ENCODE measurements at regions not wholly inside any gene's neighbourhood (a gene's known extent, or its start where the extent isn't known, plus 50 kb on each side); places are given as distances from the start of the nearest gene placed in this dataset.

DNA sequence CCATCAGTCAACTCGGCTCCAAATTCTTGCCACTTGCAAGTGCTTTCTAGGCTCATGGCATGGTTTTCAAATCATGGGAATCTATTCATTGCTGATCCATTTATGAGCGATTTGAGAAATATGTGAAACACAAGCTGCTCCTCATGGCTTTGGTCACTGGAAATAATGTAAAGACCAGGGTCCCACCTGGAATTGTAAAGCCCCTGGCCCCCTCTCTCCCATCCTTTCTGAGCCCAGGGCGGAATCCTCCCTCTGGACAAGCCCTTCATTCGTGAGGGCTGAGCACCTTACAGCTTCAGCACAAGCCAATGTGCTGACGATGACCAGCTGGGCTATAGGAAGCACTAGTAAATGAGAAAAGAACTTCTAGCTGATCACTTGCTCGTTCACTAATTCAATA, 96.0 kb downstream of the RNASET2 start:
- Histone ChIP-seq H3K4me3 (ENCODE audit: insufficient read depth, low read depth, low read length) (no peak overlapping the region), H3K36me3 (ENCODE audit: control insufficient read depth, insufficient read depth, low read length) (no peaks in the 10 kb centered on the region), H3K9me3 (ENCODE audit: control insufficient read depth, low read length) (no peaks in the 10 kb centered on the region), H3K4me1 (ENCODE audit: control insufficient read depth, insufficient read depth, low read length) (no peaks in the 10 kb centered on the region), H3K27ac (ENCODE audit: insufficient read depth, low read depth, low read length, poor library complexity, severe bottlenecking) (no peak overlapping the region), H3K27me3 (ENCODE audit: control insufficient read depth, insufficient read depth, low read length, poor library complexity, severe bottlenecking) (peaks cover 11% of the 10 kb centered on the region)
- 63 to 64% methylated on average over 6 of the region's 6 CpGs for WGBS, 2 experiments

DNA sequence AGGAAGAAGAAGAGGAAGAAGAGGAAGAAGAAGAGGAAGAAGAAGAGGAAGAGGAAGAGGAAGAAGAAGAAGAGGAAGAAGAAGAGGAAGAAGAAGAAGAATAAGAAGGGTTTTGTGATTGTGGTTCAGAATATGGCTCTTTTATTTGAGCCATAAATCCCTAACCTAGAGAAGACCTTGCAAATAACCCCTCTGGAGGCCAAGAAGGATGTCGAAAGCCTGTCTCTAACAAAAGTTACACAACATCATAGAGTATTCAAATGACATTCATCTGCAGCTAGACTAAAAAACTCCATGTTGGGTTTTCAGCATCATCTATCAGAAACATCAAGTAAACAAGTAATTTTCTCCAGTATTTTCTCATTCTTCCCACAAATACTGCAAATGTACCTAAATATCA, 100.9 kb downstream of the RNASET2 start:
- Histone ChIP-seq H3K4me1 (ENCODE audit: control insufficient read depth, insufficient read depth, low read length) (peaks cover 6% of the 10 kb centered on the region), H3K4me3 (ENCODE audit: insufficient read depth, low read depth, low read length) (no peak overlapping the region), H3K27ac (ENCODE audit: insufficient read depth, low read depth, low read length, poor library complexity, severe bottlenecking) (no peak overlapping the region), H3K36me3 (ENCODE audit: control insufficient read depth, insufficient read depth, low read length) (no peaks in the 10 kb centered on the region), H3K27me3 (ENCODE audit: control insufficient read depth, insufficient read depth, low read length, poor library complexity, severe bottlenecking) (no peaks in the 10 kb centered on the region), H3K9me3 (ENCODE audit: control insufficient read depth, low read length) (no peaks in the 10 kb centered on the region)
- WGBS, 2 experiments: 94 to 95% methylated on average over 1 of the region's 1 CpG

DNA sequence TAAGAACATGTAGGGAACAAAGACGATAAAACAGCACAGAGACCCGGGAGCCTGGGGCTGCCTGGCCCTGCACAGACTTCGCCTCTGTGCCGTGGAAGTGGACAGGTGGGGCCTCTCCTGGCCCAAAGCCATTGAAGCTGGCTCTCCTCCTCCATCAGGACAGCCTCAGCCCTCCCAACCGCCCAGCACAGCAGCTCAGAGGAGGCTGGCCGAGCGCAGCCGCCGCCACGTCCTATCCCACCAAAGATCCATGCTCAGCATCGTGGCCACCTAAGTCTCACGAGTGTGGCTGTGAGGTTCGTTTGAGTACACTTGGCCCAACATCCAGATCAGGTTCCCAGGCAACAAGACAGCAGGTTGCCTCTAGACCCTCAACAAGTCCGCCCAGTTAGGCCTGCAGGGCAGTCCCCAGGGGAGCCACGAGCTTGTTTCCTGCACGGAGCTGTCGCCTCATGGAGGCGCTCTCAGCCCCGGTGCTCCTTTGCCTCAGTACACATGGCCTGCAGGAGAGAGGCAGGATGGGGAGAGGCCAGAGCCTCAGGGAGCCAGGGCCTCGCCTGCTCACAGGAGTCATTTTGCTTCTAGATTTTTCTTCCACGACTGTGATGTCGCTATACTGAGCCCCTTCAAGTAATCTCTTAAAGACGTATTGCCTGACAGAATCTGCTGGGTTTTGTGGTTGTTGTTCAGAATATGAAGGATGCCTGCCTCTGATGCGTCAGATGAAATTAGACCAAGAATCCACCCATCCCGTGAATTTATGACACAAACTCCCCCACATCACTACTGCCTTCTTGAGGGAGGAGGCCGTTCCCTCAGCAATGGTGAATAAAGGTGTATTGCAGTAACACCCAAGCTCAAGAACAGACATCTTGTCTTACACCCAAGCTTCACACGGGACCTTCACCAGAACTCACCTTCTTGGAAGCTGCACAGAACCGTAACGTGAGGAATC, 102.7 kb downstream of the RNASET2 start:
- H3K9me3 ChIP-seq (ENCODE audit: control insufficient read depth, low read length): no peaks in the 10 kb centered on the region
- no peak overlapping the region for H3K27ac ChIP-seq (ENCODE audit: insufficient read depth, low read depth, low read length, poor library complexity, severe bottlenecking)
- peaks cover 6% of the 10 kb centered on the region for H3K4me1 ChIP-seq (ENCODE audit: control insufficient read depth, insufficient read depth, low read length)
- WGBS, 2 experiments: 93 to 94% methylated on average over 27 to 28 of the region's 29 CpGs
- H3K27me3 ChIP-seq (ENCODE audit: control insufficient read depth, insufficient read depth, low read length, poor library complexity, severe bottlenecking): no peaks in the 10 kb centered on the region
- no peak overlapping the region for H3K4me3 ChIP-seq (ENCODE audit: insufficient read depth, low read depth, low read length)
- H3K36me3 ChIP-seq (ENCODE audit: control insufficient read depth, insufficient read depth, low read length): no peaks in the 10 kb centered on the region

DNA sequence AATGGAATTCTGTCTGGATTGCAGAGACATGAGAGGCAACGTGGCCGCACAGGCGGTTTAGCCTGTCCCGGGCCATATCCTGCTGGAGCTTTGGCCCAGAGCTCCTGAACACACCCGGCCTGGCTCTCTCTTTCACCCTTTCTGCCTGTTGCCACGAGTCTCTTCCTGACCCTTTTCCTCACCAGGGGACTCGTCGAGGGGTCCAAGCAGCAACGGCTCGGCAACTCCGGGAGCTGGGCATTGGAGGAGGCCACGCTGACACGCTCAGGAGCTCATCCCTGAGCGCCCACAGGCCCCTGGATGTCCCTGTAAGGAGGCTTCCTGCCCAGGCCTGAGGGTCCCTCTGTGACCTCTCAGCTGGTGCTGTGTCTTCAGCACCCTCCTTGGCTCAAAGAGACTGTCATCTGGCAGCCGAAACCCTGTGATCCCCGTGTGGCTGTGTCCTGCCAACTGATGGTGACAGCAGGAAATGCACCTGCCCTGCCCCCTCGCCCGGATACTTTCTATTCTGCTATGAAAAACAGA, 103.8 kb downstream of the RNASET2 start:
- H3K4me3 ChIP-seq (ENCODE audit: insufficient read depth, low read depth, low read length): no peak overlapping the region
- H3K36me3 ChIP-seq (ENCODE audit: control insufficient read depth, insufficient read depth, low read length): no peaks in the 10 kb centered on the region
- WGBS, 2 experiments: 89 to 92% methylated on average over 18 of the region's 18 CpGs
- H3K27me3 ChIP-seq (ENCODE audit: control insufficient read depth, insufficient read depth, low read length, poor library complexity, severe bottlenecking): no peaks in the 10 kb centered on the region
- H3K4me1 ChIP-seq (ENCODE audit: control insufficient read depth, insufficient read depth, low read length): peaks cover 6% of the 10 kb centered on the region
- H3K9me3 ChIP-seq (ENCODE audit: control insufficient read depth, low read length): no peaks in the 10 kb centered on the region
- no peak overlapping the region for H3K27ac ChIP-seq (ENCODE audit: insufficient read depth, low read depth, low read length, poor library complexity, severe bottlenecking)

DNA sequence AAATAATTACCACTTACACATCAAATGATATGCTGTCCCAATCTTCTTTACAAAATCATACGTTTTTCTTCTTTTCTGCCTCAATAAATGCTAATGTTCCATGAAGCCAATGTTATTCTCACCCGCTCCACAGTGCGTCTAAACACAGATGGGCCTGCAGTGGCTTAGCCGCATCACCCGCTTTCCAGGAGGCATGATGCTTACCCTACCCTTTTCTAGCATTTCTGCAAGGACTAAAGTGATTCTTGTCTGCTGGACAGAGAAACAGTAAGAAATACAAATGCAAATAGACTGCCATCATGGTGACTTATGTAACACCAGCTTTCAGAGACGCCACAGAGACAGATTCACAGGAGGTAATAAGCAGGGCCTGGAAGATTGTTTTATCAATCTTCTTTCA, 104.4 kb downstream of the RNASET2 start:
- Histone ChIP-seq H3K27ac (ENCODE audit: insufficient read depth, low read depth, low read length, poor library complexity, severe bottlenecking) (no peak overlapping the region), H3K4me3 (ENCODE audit: insufficient read depth, low read depth, low read length) (no peak overlapping the region), H3K27me3 (ENCODE audit: control insufficient read depth, insufficient read depth, low read length, poor library complexity, severe bottlenecking) (no peaks in the 10 kb centered on the region), H3K4me1 (ENCODE audit: control insufficient read depth, insufficient read depth, low read length) (peaks cover 6% of the 10 kb centered on the region), H3K9me3 (ENCODE audit: control insufficient read depth, low read length) (no peaks in the 10 kb centered on the region), H3K36me3 (ENCODE audit: control insufficient read depth, insufficient read depth, low read length) (no peaks in the 10 kb centered on the region)
- 89 to 96% methylated on average over 6 of the region's 6 CpGs for WGBS, 2 experiments

DNA sequence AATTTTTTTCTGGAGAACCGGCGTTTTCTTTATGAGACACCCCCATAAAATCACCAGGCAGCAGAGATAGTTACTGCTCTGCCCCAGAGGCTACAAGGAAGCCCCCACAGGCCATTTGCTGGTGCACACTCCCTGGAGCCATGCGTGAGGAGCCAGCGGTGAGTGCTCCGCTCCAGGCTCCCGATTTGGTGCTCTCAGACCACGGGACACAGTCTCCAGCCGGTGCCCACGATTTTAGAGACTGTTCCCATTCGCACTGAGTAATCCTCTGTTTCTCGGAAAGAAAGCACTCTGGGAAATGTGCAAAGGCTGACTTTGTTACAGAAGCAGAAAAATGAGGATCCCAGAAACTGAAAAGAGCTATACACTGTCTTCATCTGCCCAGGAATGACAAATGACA, 104.9 kb downstream of the RNASET2 start:
- H3K4me3 ChIP-seq (ENCODE audit: insufficient read depth, low read depth, low read length): no peak overlapping the region
- no peak overlapping the region for H3K27ac ChIP-seq (ENCODE audit: insufficient read depth, low read depth, low read length, poor library complexity, severe bottlenecking)
- WGBS, 2 experiments: 96% methylated on average over 11 of the region's 11 CpGs
- no peaks in the 10 kb centered on the region for H3K9me3 ChIP-seq (ENCODE audit: control insufficient read depth, low read length)
- no peaks in the 10 kb centered on the region for H3K27me3 ChIP-seq (ENCODE audit: control insufficient read depth, insufficient read depth, low read length, poor library complexity, severe bottlenecking)
- no peaks in the 10 kb centered on the region for H3K36me3 ChIP-seq (ENCODE audit: control insufficient read depth, insufficient read depth, low read length)
- H3K4me1 ChIP-seq (ENCODE audit: control insufficient read depth, insufficient read depth, low read length): peaks cover 6% of the 10 kb centered on the region

DNA sequence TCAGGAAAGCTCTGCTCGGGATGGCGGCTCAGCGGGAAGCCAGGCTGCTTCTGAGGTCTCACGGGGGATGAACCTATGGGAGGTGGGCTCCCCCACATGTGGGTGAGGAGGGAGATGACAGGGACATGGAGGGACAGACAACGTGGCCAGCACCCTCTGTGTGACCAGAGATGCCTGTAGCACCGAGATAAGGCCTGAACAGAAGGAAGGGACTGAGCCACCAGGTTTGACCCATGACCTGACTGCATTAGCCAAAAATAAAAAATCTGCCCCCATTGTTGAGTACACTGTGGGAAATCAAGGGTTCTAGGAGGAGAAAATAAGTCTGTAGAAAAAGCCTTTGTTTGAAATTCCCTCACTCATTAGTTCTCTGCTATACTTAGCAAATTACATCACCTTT, 105.7 kb downstream of the RNASET2 start:
- H3K4me1 ChIP-seq (ENCODE audit: control insufficient read depth, insufficient read depth, low read length): peaks cover 6% of the 10 kb centered on the region
- no peaks in the 10 kb centered on the region for H3K27me3 ChIP-seq (ENCODE audit: control insufficient read depth, insufficient read depth, low read length, poor library complexity, severe bottlenecking)
- no peaks in the 10 kb centered on the region for H3K36me3 ChIP-seq (ENCODE audit: control insufficient read depth, insufficient read depth, low read length)
- no peak overlapping the region for H3K4me3 ChIP-seq (ENCODE audit: insufficient read depth, low read depth, low read length)
- WGBS, 2 experiments: 62 to 67% methylated on average over 6 of the region's 6 CpGs
- H3K9me3 ChIP-seq (ENCODE audit: control insufficient read depth, low read length): no peaks in the 10 kb centered on the region
- no peak overlapping the region for H3K27ac ChIP-seq (ENCODE audit: insufficient read depth, low read depth, low read length, poor library complexity, severe bottlenecking)

DNA sequence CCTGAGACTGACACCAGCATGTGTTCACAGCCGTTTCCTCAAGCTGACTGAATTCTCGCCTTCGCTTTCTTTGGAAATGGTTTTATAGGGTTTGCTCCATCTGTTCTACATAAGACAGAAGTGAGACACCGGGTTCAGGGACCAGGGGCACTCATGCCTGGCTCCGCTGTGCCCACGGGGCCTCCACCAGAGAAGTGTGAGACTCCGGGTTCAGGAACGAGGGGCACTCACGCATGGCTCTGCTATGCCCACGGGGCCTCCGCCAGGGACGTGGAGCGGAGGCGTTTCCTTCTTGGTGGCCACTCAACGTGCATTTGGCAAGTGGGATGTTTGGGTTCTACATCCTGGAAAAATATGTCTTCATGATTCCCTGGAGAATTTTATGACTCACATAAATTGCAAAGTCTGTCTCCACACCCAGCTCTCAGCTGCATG, 106.6 kb downstream of the RNASET2 start:
- Histone ChIP-seq H3K9me3 (ENCODE audit: control insufficient read depth, low read length) (no peaks in the 10 kb centered on the region), H3K27me3 (ENCODE audit: control insufficient read depth, insufficient read depth, low read length, poor library complexity, severe bottlenecking) (no peaks in the 10 kb centered on the region), H3K4me1 (ENCODE audit: control insufficient read depth, insufficient read depth, low read length) (peaks cover 6% of the 10 kb centered on the region), H3K36me3 (ENCODE audit: control insufficient read depth, insufficient read depth, low read length) (no peaks in the 10 kb centered on the region), H3K4me3 (ENCODE audit: insufficient read depth, low read depth, low read length) (no peak overlapping the region), H3K27ac (ENCODE audit: insufficient read depth, low read depth, low read length, poor library complexity, severe bottlenecking) (no peak overlapping the region)
- WGBS, 2 experiments: 96 to 97% methylated on average over 15 of the region's 15 CpGs

DNA sequence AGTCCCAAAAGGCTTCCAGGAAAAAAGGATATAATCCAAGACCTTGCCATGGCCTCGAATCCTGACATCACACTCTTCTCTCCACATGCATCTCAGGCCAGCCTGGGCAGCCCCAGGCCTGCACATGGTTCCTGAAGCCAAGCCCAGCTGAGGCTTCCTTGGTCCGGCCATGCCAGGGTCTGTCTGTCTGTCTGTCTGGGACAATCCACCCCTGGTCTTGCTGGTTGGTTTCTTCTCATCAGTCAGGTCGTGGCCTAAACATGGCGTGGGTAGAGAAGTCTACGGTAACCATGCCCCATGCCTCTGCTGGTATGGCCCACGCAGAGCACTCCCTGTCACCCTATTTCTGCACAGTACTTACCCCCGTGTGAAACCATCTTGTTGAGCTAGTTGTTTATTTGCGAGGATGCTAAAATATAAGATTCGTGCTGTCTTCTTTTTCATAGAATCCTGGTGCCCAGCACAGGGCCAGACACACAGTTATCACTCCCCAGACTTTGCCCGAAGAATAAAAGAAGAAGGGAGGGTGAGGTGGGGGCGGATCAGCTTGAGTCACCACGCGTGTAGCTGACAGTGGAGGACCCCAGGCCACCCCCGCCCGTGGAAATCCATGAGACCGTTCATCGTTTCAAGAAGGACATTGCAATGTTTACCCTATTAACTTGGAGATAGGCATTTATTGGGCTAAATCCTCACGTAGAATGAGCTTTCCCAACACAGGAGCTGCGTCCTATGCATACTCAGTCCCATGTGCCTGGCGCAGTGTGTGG, 107.2 kb downstream of the RNASET2 start:
- Histone ChIP-seq H3K4me3 (ENCODE audit: insufficient read depth, low read depth, low read length) (no peak overlapping the region), H3K27ac (ENCODE audit: insufficient read depth, low read depth, low read length, poor library complexity, severe bottlenecking) (no peak overlapping the region), H3K9me3 (ENCODE audit: control insufficient read depth, low read length) (no peaks in the 10 kb centered on the region), H3K4me1 (ENCODE audit: control insufficient read depth, insufficient read depth, low read length) (peaks cover 6% of the 10 kb centered on the region), H3K36me3 (ENCODE audit: control insufficient read depth, insufficient read depth, low read length) (no peaks in the 10 kb centered on the region), H3K27me3 (ENCODE audit: control insufficient read depth, insufficient read depth, low read length, poor library complexity, severe bottlenecking) (no peaks in the 10 kb centered on the region)
- WGBS, 2 experiments: 96 to 97% methylated on average over 20 of the region's 20 CpGs

All from ectodermal cell (in vitro differentiated cells).